ENCODE measurements at regions not wholly inside any gene's neighbourhood (a gene's known extent, or its start where the extent isn't known, plus 50 kb on each side); places are given as distances from the start of the nearest gene placed in this dataset.

DNA sequence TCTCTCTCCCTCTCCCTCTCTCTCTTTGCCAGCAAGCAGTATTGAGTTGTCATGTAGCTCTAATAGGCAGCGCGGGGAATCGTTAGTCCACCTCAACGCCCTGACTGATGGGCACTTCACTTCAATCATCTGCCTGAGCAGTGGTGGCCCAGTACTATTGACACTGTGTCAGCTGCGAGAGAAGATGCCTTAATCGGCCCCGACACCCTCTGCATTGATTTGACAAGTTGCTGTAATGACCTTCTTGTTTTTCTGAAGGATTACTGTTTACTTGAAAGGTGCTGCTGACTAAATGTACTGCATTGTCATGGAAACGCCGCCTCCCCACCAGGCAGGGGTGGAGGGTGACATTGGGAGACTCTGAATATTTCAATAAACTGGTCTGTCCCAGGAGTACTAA lies 913.8 kb downstream of the KCNMA1 start:
- H3K36me3 ChIP-seq (ENCODE audit: insufficient read depth, low read length), result no peaks in the 10 kb centered on the region
- no peaks in the 10 kb centered on the region for H3K9me2 ChIP-seq (ENCODE audit: low read depth, low read length)
- H3K79me2 ChIP-seq (ENCODE audit: insufficient read depth, low read length), result no peaks in the 10 kb centered on the region
- H2AFZ ChIP-seq (ENCODE audit: low read length), result no peak overlapping the region
- no peaks in the 10 kb centered on the region for H3K4me1 ChIP-seq (ENCODE audit: insufficient read depth, low read length, severe bottlenecking)
- no peaks in the 10 kb centered on the region for H3F3A ChIP-seq (ENCODE audit: insufficient read depth, low read length)
- H3K9ac ChIP-seq (ENCODE audit: low read length), result no peak overlapping the region
- H3K9me3 ChIP-seq (ENCODE audit: low read length), result no peaks in the 10 kb centered on the region
- H4K20me1 ChIP-seq (ENCODE audit: insufficient read depth, low read length), result no peaks in the 10 kb centered on the region
- TF ChIP-seq, protein P1, sequence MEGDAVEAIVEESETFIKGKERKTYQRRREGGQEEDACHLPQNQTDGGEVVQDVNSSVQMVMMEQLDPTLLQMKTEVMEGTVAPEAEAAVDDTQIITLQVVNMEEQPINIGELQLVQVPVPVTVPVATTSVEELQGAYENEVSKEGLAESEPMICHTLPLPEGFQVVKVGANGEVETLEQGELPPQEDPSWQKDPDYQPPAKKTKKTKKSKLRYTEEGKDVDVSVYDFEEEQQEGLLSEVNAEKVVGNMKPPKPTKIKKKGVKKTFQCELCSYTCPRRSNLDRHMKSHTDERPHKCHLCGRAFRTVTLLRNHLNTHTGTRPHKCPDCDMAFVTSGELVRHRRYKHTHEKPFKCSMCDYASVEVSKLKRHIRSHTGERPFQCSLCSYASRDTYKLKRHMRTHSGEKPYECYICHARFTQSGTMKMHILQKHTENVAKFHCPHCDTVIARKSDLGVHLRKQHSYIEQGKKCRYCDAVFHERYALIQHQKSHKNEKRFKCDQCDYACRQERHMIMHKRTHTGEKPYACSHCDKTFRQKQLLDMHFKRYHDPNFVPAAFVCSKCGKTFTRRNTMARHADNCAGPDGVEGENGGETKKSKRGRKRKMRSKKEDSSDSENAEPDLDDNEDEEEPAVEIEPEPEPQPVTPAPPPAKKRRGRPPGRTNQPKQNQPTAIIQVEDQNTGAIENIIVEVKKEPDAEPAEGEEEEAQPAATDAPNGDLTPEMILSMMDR (IDR thresholded peaks at IDR 0.05; ENCODE audit: low read length), result no peak
- TF ChIP-seq EZH2 (IDR thresholded peaks at IDR 0.05; ENCODE audit: borderline replicate concordance, low read length), result no peak
- no peaks in the 10 kb centered on the region for H3K27me3 ChIP-seq (ENCODE audit: insufficient read depth, low read length)
- no peak overlapping the region for H3K27ac ChIP-seq (ENCODE audit: low read depth, low read length, poor library complexity, severe bottlenecking)
- H3K4me2 ChIP-seq (ENCODE audit: low read length), result no peak overlapping the region
- no peak overlapping the region for H3K4me3 ChIP-seq (ENCODE audit: low read depth, low read length, poor library complexity, severe bottlenecking)

DNA sequence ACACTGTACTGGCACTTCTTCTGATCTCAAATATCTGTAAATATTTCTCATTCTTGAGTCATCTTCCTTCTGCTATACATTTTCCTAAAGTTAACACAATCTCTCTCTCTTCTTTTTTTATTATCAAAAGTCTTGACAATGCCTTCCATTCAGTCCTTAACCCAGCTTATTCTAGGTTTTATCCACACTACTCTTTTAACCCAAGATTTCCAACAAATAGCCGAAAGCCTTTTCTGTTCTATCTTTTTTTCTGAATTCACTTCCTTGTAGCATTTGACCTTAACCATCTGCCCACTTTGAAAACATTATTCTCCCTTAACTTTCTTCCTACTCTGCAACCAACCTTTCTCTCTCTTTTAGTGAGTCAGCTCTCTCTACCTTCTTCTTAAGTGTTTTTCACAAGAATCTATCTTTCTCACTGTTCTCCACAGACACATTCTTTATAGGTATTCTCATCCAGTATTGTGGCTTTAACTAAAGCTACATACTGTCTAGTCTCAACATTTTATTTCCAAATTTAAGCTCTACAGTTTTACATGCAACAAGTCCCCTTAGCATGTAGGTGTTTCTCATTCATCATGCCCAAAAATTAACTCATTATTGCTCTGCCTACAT lies 915.6 kb downstream of the KCNMA1 start:
- Histone ChIP-seq H3K27ac (ENCODE audit: low read depth, low read length, poor library complexity, severe bottlenecking) (no peak overlapping the region), H3K27me3 (ENCODE audit: insufficient read depth, low read length) (no peaks in the 10 kb centered on the region), H3K9me2 (ENCODE audit: low read depth, low read length) (no peaks in the 10 kb centered on the region), H4K20me1 (ENCODE audit: insufficient read depth, low read length) (no peaks in the 10 kb centered on the region), H3K9ac (ENCODE audit: low read length) (no peak overlapping the region), H3K9me3 (ENCODE audit: low read length) (no peaks in the 10 kb centered on the region), H3K36me3 (ENCODE audit: insufficient read depth, low read length) (no peaks in the 10 kb centered on the region), H2AFZ (ENCODE audit: low read length) (no peak overlapping the region), H3K4me3 (ENCODE audit: low read depth, low read length, poor library complexity, severe bottlenecking) (no peak overlapping the region), H3F3A (ENCODE audit: insufficient read depth, low read length) (no peaks in the 10 kb centered on the region), H3K4me2 (ENCODE audit: low read length) (no peak overlapping the region), H3K79me2 (ENCODE audit: insufficient read depth, low read length) (no peaks in the 10 kb centered on the region), H3K4me1 (ENCODE audit: insufficient read depth, low read length, severe bottlenecking) (no peaks in the 10 kb centered on the region)
- no peak for TF ChIP-seq EZH2 (IDR thresholded peaks at IDR 0.05; ENCODE audit: borderline replicate concordance, low read length)
- TF ChIP-seq, protein P1 (IDR thresholded peaks at IDR 0.05; ENCODE audit: low read length), result no peak

DNA sequence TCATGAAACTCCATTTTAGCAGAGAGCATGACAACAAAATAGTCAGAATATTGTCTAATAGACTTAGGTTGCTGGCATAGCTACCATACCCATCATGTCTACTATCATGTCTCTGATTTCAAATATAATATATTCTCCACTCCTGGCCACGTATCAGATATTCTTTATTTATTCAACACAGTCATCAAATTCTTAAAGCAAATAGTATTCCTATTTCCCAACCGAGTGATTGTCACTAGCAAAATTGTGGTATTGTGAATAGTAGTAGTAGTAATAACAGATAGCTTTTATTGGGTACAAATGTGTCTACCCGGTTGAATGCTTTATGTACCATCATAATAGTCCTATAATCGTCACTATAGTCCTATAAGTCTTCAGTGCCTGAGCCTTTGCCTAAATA lies 918.6 kb downstream of the KCNMA1 start:
- Histone ChIP-seq H3K4me1 (ENCODE audit: insufficient read depth, low read length, severe bottlenecking) (no peaks in the 10 kb centered on the region), H3F3A (ENCODE audit: insufficient read depth, low read length) (no peaks in the 10 kb centered on the region), H3K9me2 (ENCODE audit: low read depth, low read length) (no peaks in the 10 kb centered on the region), H3K27me3 (ENCODE audit: insufficient read depth, low read length) (no peaks in the 10 kb centered on the region), H3K4me3 (ENCODE audit: low read depth, low read length, poor library complexity, severe bottlenecking) (no peak overlapping the region), H3K27ac (ENCODE audit: low read depth, low read length, poor library complexity, severe bottlenecking) (no peak overlapping the region), H2AFZ (ENCODE audit: low read length) (no peak overlapping the region), H3K79me2 (ENCODE audit: insufficient read depth, low read length) (no peaks in the 10 kb centered on the region), H3K4me2 (ENCODE audit: low read length) (no peak overlapping the region), H4K20me1 (ENCODE audit: insufficient read depth, low read length) (no peaks in the 10 kb centered on the region), H3K9me3 (ENCODE audit: low read length) (no peaks in the 10 kb centered on the region), H3K36me3 (ENCODE audit: insufficient read depth, low read length) (no peaks in the 10 kb centered on the region), H3K9ac (ENCODE audit: low read length) (no peak overlapping the region)
- no peak for TF ChIP-seq EZH2 (IDR thresholded peaks at IDR 0.05; ENCODE audit: borderline replicate concordance, low read length)
- TF ChIP-seq, protein P1 (IDR thresholded peaks at IDR 0.05; ENCODE audit: low read length), result no peak
